Uterus (tissue), 2 donors: ENCODE measurements at regions not wholly inside any gene's neighbourhood (a gene's known extent, or its start where the extent isn't known, plus 50 kb on each side); places are given as distances from the start of the nearest gene placed in this dataset.

Experiments used
- POLR2A ChIP-seq, 2 donors: fragments of 450-650 bp; IDR thresholded peaks; one replicate each; pipeline ENCODE4 v1.6.1; 2016; ENCODE audit warnings: antibody characterized with exemption in 2 of 2, mild to moderate bottlenecking in 1 of 2, moderate library complexity in 1 of 2
- TF ChIP-seq, protein P1 (sequence below), 4 experiments: fragments of 200-600 bp in 2 of 4; fragments of 450-650 bp in 2 of 4; sonication (generic) in 2 of 4; IDR thresholded peaks; one replicate each; pipeline ENCODE4 v1.5.1; 2016 to 2019; ENCODE audit warnings: antibody characterized with exemption in 4 of 4, mild to moderate bottlenecking in 2 of 4, moderate library complexity in 1 of 4

- TF ChIP-seq, protein P1, sequence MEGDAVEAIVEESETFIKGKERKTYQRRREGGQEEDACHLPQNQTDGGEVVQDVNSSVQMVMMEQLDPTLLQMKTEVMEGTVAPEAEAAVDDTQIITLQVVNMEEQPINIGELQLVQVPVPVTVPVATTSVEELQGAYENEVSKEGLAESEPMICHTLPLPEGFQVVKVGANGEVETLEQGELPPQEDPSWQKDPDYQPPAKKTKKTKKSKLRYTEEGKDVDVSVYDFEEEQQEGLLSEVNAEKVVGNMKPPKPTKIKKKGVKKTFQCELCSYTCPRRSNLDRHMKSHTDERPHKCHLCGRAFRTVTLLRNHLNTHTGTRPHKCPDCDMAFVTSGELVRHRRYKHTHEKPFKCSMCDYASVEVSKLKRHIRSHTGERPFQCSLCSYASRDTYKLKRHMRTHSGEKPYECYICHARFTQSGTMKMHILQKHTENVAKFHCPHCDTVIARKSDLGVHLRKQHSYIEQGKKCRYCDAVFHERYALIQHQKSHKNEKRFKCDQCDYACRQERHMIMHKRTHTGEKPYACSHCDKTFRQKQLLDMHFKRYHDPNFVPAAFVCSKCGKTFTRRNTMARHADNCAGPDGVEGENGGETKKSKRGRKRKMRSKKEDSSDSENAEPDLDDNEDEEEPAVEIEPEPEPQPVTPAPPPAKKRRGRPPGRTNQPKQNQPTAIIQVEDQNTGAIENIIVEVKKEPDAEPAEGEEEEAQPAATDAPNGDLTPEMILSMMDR (IDR thresholded peaks at IDR 0.05) = no peak
- no peak for TF ChIP-seq POLR2A (IDR thresholded peaks at IDR 0.05)
These were observed 80.5 kb downstream of the PALM2AKAP2 start for GRCh38 chr9:109860521-109860920.
